Sigmoid colon (tissue), 6 donors: ENCODE measurements at regions not wholly inside any gene's neighbourhood (a gene's known extent, or its start where the extent isn't known, plus 50 kb on each side); places are given as distances from the start of the nearest gene placed in this dataset.

Experiments
- DNase-seq: peaks from one replicate; pipeline ENCODE4 v3.0.0-alpha.2; 2019
- H3K27ac ChIP-seq, 4 donors: fragments of 200-600 bp; sonication (generic); one replicate each; pipeline ENCODE4 v1.5.1; 2016 to 2019; ENCODE audit warnings: mild to moderate bottlenecking in 1 of 4
- H3K27me3 ChIP-seq, 3 donors: fragments of 200-600 bp; sonication (generic); one replicate each; pipeline ENCODE4 v1.5.1; 2019; ENCODE audit warnings: mild to moderate bottlenecking in 1 of 3
- H3K36me3 ChIP-seq, 4 donors: fragments of 200-600 bp; sonication (generic); one replicate each; pipeline ENCODE4 v1.5.1; 2016 to 2019
- H3K4me1 ChIP-seq, 4 donors: fragments of 200-600 bp; sonication (generic); one replicate each; pipeline ENCODE4 v1.5.1; 2017 to 2019
- H3K4me3 ChIP-seq, 4 donors: fragments of 200-600 bp; sonication (generic); one replicate each; pipeline ENCODE4 v1.5.1; 2017 to 2019; ENCODE audit warnings: mild to moderate bottlenecking in 2 of 4, moderate library complexity in 1 of 4
- H3K9me3 ChIP-seq, 4 donors: fragments of 200-600 bp in 3 of 4; sonication (generic) in 3 of 4; one replicate each; pipeline versions ENCODE4 v1.5.1 to v1.6.1; 2013 to 2019
- EP300 ChIP-seq, 4 donors: sonication (generic); formaldehyde crosslinking; IDR thresholded peaks; one replicate each; pipeline ENCODE4 v1.6.1; 2017; ENCODE audit warnings: antibody characterized with exemption in 4 of 4
- POLR2A ChIP-seq, 2 donors: fragments of 450-650 bp; IDR thresholded peaks; one replicate each; pipeline ENCODE4 v1.6.1; 2016; ENCODE audit warnings: antibody characterized with exemption in 2 of 2, mild to moderate bottlenecking in 2 of 2, moderate library complexity in 2 of 2
- POLR2AphosphoS5 ChIP-seq, 4 donors: sonication (generic); formaldehyde crosslinking; IDR thresholded peaks; one replicate each; pipeline ENCODE4 v1.6.1; 2017; ENCODE audit warnings: antibody characterized with exemption in 4 of 4
- WGBS, 2 donors: extraction: QIAGEN DNeasy Blood & Tissue Kit; methylation state at CpG; one replicate each; pipeline ENCODE4 v1.1.7; 2013; 5-methylcytosine and 5-hydroxymethylcytosine counted together
- intact Hi-C: fragments of 100-400 bp; cut with DNase I; formaldehyde crosslinking; loops from one replicate; pipeline ENCODE4 v1.15.1; 2023
- TF ChIP-seq, protein P1 (sequence below), 4 experiments: fragments of 450-650 bp in 3 of 4; fragments of 200-600 bp in 1 of 4; IDR thresholded peaks; one replicate each; pipeline ENCODE4 v1.5.1; 2016 to 2019; ENCODE audit warnings: antibody characterized with exemption in 4 of 4, mild to moderate bottlenecking in 3 of 4, moderate library complexity in 2 of 4
- donor health status: healthy with polysubstance abuse.
- donor health status: healthy.

DNA sequence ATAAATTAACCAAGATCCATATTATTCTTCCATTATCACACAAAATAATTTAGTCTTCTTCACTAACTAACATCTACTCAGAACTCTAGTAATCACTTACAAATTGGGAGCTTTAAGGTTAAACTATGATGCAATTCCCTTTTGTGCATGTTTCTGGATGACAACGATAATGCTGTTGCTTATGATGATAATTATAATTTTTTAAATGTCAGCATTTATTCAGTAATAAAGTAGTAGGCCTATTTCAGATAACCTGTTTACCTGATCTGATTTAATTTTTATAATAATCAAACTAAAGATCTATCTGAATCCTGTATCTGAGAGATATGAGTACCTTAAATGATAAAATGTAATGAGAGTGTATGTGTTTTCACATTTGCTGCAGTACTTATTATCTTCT, 507.8 kb upstream of the GRID2 start:
- Histone ChIP-seq H3K27me3 (no peaks in the 10 kb centered on the region), H3K36me3 (no peaks in the 10 kb centered on the region), H3K4me1 (no peaks in the 10 kb centered on the region), H3K9me3 (no peaks in the 10 kb centered on the region), H3K4me3 (no peak overlapping the region), H3K27ac (no peak overlapping the region)
- WGBS, 2 donors = 86 to 97% methylated on average over 1 of the region's 1 CpG
- TF ChIP-seq, protein P1, sequence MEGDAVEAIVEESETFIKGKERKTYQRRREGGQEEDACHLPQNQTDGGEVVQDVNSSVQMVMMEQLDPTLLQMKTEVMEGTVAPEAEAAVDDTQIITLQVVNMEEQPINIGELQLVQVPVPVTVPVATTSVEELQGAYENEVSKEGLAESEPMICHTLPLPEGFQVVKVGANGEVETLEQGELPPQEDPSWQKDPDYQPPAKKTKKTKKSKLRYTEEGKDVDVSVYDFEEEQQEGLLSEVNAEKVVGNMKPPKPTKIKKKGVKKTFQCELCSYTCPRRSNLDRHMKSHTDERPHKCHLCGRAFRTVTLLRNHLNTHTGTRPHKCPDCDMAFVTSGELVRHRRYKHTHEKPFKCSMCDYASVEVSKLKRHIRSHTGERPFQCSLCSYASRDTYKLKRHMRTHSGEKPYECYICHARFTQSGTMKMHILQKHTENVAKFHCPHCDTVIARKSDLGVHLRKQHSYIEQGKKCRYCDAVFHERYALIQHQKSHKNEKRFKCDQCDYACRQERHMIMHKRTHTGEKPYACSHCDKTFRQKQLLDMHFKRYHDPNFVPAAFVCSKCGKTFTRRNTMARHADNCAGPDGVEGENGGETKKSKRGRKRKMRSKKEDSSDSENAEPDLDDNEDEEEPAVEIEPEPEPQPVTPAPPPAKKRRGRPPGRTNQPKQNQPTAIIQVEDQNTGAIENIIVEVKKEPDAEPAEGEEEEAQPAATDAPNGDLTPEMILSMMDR (IDR thresholded peaks at IDR 0.05) = no peak
- TF ChIP-seq POLR2A (IDR thresholded peaks at IDR 0.05) (no peak), POLR2AphosphoS5 (IDR thresholded peaks at IDR 0.05) (no peak), EP300 (IDR thresholded peaks at IDR 0.05) (no peak)
- DNase-seq = no peak
- intact Hi-C loops = no loop called here

DNA sequence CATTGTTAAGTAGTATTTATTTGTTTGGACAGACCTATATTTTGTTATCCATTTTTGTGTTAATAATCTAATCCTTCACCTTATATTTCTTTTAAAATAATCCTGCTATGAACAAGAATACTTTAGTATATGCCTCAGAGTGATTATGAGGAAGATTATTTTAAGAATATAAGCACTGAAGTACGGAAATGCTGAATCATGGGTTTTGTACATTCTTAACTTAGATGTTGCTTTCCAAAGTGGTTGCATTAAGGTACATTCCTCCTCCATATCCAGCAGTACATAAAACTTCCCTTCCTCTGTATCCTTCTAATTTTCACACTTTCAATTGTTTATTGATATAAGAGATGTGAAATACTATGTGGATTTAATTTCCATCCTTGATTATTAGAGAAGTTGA, 491.4 kb upstream of the GRID2 start:
- no peak overlapping the region for H3K4me3 ChIP-seq
- intact Hi-C loops = no loop called here
- TF ChIP-seq, protein P1 (IDR thresholded peaks at IDR 0.05) = no peak
- TF ChIP-seq POLR2AphosphoS5 (IDR thresholded peaks at IDR 0.05) = no peak
- TF ChIP-seq POLR2A (IDR thresholded peaks at IDR 0.05) = no peak
- no peak for TF ChIP-seq EP300 (IDR thresholded peaks at IDR 0.05)

DNA sequence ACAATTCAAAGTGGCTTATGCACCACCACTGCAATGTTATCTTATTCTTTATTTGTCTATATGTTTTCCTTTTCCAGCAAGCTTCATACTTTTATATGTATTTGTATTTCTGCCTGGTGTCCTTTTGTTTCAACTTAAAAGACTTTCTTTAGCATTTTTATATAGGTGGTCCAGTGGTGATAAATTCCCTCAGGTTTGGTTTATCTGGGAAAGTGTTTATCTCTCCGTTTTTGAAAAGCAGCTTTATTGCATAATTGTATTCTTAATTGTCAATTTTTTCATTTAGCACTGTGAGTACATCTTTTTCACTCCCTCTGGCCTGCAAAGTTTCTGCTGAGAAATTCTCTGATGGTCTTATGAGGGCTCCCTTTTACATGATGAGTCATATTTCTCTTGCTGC, 479.0 kb upstream of the GRID2 start:
- H3K9me3 ChIP-seq = peaks cover 0 to 5% (median 0%) of the 10 kb centered on the region in 4 donors
- H3K4me3 ChIP-seq = no peak overlapping the region
- H3K27me3 ChIP-seq = no peaks in the 10 kb centered on the region
- TF ChIP-seq POLR2AphosphoS5 (IDR thresholded peaks at IDR 0.05) = no peak
- TF ChIP-seq POLR2A (IDR thresholded peaks at IDR 0.05) = no peak
- TF ChIP-seq EP300 (IDR thresholded peaks at IDR 0.05) = no peak
- TF ChIP-seq, protein P1 (IDR thresholded peaks at IDR 0.05) = no peak
- no peaks in the 10 kb centered on the region for H3K36me3 ChIP-seq
- 35 to 75% methylated on average over 1 of the region's 1 CpG for WGBS, 2 donors
- intact Hi-C loops = no loop called here
- no peak overlapping the region for H3K27ac ChIP-seq
- DNase-seq = no peak
- H3K4me1 ChIP-seq = no peaks in the 10 kb centered on the region

More for the DNA sequence above, 491.4 kb upstream of the GRID2 start:
- Histone ChIP-seq H3K27me3 (no peaks in the 10 kb centered on the region), H3K9me3 (no peaks in the 10 kb centered on the region), H3K36me3 (no peaks in the 10 kb centered on the region), H3K4me1 (no peaks in the 10 kb centered on the region), H3K27ac (no peak overlapping the region)
- 71 to 82% methylated on average over 1 of the region's 1 CpG for WGBS, 2 donors
- DNase-seq = no peak

DNA sequence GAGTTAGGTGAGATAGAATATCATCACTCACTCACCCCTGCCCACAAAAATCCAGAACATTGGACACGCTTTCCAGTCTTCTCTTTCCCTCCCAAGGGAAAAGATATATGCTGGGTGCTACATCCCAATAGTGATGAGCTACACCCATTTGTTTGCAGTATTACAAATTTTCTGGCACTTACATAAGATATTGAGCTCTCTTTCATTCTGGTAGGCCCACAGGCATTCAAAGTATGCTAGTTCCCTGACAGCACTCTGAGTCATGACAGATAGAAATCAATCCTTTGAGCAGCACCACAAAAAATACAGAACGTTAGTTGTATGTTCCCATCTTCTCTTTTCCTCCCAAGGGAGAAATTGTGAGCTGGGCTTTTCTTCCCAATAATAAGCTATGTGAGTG, 477.6 kb upstream of the GRID2 start:
- no peaks in the 10 kb centered on the region for H3K27me3 ChIP-seq
- DNase-seq = no peak
- H3K4me3 ChIP-seq = no peak overlapping the region
- no peaks in the 10 kb centered on the region for H3K4me1 ChIP-seq
- TF ChIP-seq POLR2AphosphoS5 (IDR thresholded peaks at IDR 0.05) (no peak), POLR2A (IDR thresholded peaks at IDR 0.05) (no peak), EP300 (IDR thresholded peaks at IDR 0.05) (no peak)
- TF ChIP-seq, protein P1 (IDR thresholded peaks at IDR 0.05) = no peak
- intact Hi-C loops = no loop called here
- no peak overlapping the region for H3K27ac ChIP-seq
- WGBS, 2 donors = 89 to 94% methylated on average over 2 of the region's 2 CpGs
- no peaks in the 10 kb centered on the region for H3K36me3 ChIP-seq
- H3K9me3 ChIP-seq = peaks cover 0 to 5% (median 0%) of the 10 kb centered on the region in 4 donors

DNA sequence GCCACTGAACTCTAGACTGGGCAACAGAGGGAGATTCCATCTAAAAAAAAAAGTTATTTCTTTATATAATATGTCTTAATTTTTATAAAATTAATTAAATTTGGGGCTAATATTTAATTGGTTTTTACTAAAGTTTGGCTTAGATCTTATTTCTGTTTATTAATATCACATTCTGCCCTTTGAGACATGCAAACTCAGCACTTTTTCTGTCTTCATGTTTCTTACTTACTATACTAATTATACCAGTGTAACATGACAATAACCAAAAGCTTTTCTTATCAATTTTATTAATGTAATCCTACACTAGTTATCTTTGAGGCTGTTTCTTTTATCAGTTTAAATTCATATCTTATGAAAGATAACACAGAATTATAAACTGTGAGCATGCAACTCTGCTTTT, 475.9 kb upstream of the GRID2 start:
- no peak for DNase-seq
- Histone ChIP-seq H3K27ac (no peak overlapping the region), H3K4me1 (no peaks in the 10 kb centered on the region), H3K36me3 (no peaks in the 10 kb centered on the region), H3K9me3 (peaks cover 0 to 10% (median under 1%) of the 10 kb centered on the region in 4 donors), H3K4me3 (no peak overlapping the region), H3K27me3 (no peaks in the 10 kb centered on the region)
- intact Hi-C loops = no loop called here
- TF ChIP-seq POLR2A (IDR thresholded peaks at IDR 0.05) (no peak), POLR2AphosphoS5 (IDR thresholded peaks at IDR 0.05) (no peak), EP300 (IDR thresholded peaks at IDR 0.05) (no peak)
- TF ChIP-seq, protein P1 (IDR thresholded peaks at IDR 0.05) = no peak
